SJSA1 (cell line): ENCODE measurements at regions not wholly inside any gene's neighbourhood (a gene's known extent, or its start where the extent isn't known, plus 50 kb on each side); places are given as distances from the start of the nearest gene placed in this dataset.

Experiments
- DNase-seq, 2 experiments: peaks; one replicate each; pipeline ENCODE4 v3.0.0-alpha.2; 2015 to 2020; ENCODE audit warnings: low spot score in 2 of 2, low read depth in 1 of 2
- H3K27ac ChIP-seq: fragments of 250-450 bp; sonication (Bioruptor Pico); 2 replicates; pipeline ENCODE4 v1.5.1; 2020; ENCODE audit warnings: mild to moderate bottlenecking, moderate library complexity
- H3K27me3 ChIP-seq: fragments of 250-450 bp; sonication (Bioruptor Pico); replicated peaks from 2 replicates; pipeline ENCODE4 v1.5.1; 2020; ENCODE audit warnings: mild to moderate bottlenecking, moderate library complexity
- H3K36me3 ChIP-seq: fragments of 250-450 bp; sonication (Bioruptor Pico); 2 replicates; pipeline ENCODE4 v1.5.1; 2020; ENCODE audit warnings: mild to moderate bottlenecking
- H3K4me1 ChIP-seq: fragments of 250-450 bp; sonication (Bioruptor Pico); replicated peaks from 2 replicates; pipeline ENCODE4 v1.6.1; 2021; ENCODE audit warnings: mild to moderate bottlenecking
- H3K4me3 ChIP-seq: fragments of 250-450 bp; sonication (Bioruptor Pico); 2 replicates; pipeline ENCODE4 v1.5.1; 2020; ENCODE audit warnings: mild to moderate bottlenecking
- H3K9me3 ChIP-seq: fragments of 250-450 bp; sonication (Bioruptor Pico); replicated peaks from 2 replicates; pipeline ENCODE4 v1.5.1; 2020; ENCODE audit warnings: mild to moderate bottlenecking

DNA sequence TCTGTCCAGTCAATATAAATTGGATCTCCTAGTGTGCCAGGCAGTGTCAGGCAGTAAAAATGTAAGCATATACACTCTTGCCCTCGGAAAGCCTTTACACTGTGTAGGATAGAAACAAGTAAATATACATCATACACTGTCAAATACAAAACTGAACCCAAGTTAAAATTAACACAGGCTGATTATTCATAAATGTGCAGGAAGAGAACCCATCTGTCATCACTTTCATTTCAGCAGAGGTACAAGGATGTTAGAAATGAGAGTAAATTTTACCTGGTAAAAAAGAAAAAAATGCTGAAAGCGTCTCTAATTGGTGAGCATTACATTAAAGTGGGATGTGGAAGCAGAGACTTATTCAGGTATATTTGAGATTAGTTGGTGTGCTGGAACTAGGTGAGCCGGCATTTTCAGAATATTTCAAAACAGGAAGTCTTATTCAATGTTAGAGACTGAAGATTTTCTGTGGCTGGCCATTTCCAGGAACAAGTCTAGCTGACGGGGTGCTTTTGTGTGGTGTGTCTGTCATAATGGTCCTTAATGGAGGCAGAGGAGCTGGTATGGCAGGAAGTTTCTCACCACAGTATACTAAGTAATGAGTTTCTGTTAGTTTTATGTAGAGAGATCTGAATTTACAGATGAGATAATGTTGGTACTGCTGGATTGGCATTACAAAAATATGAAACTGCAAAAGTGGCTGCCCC is 192.6 kb downstream of the CASP12 start:
- Histone ChIP-seq H3K36me3 (no peaks in the 10 kb centered on the region), H3K4me1 (no peaks in the 10 kb centered on the region), H3K9me3 (no peaks in the 10 kb centered on the region), H3K4me3 (no peak overlapping the region), H3K27me3 (no peaks in the 10 kb centered on the region), H3K27ac (no peak overlapping the region)
- no peak for DNase-seq

DNA sequence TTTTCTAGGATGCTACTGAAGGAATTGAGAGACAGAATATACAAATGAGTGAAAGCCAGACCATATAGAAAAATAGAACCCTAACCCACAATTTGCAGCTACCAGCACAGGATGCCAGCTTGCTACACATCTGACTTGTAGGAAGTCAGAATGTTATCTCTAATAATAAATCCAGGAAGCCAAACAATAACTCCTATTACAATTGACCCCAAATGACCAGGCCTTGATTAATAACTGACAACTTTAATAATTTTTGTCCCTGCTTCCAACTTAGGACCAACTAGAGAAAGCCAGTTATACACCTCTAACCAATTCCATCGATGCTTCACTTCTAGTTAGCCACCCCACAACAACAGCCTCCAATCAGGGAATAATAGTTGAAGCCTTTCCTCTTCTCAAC is 193.4 kb downstream of the CASP12 start:
- H3K4me1 ChIP-seq: no peaks in the 10 kb centered on the region
- DNase-seq: no peak
- no peak overlapping the region for H3K4me3 ChIP-seq
- H3K27me3 ChIP-seq: no peaks in the 10 kb centered on the region
- H3K36me3 ChIP-seq: no peaks in the 10 kb centered on the region
- H3K27ac ChIP-seq: no peak overlapping the region
- no peaks in the 10 kb centered on the region for H3K9me3 ChIP-seq

DNA sequence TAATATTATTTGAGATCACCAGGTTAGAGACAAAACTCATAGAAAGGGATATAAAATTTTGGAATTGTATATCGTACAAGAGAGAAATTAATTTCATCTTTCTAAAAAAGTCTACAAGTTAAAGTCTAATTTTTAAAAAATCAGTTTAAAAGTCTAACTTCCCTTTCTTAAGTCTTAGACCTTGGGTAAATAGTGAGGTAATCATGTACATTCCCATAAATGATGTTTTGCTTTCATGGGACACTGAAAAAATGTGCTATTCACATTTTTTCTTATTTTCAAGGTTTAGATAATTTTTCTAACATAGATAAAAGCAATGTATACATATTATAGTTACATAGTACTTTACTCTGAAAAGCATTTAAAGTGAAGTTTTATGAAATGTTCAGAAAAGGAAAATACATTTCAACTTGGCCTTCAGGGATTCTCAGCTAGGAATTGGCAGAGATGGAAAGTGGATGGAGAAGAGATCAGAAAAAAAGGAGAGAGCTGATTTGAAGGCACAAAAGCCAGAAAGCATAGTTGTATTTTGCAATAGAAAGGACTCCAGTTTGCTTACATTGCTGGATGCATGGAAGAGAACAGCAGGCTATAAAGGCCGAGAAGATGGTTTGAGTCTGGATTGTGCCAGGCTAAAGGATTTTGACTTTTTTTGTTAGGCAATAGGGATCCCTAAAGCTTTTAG is 194.0 kb downstream of the CASP12 start:
- Histone ChIP-seq H3K4me3 (no peak overlapping the region), H3K36me3 (no peaks in the 10 kb centered on the region), H3K4me1 (no peaks in the 10 kb centered on the region), H3K27me3 (no peaks in the 10 kb centered on the region), H3K27ac (no peak overlapping the region), H3K9me3 (no peaks in the 10 kb centered on the region)
- no peak for DNase-seq

DNA sequence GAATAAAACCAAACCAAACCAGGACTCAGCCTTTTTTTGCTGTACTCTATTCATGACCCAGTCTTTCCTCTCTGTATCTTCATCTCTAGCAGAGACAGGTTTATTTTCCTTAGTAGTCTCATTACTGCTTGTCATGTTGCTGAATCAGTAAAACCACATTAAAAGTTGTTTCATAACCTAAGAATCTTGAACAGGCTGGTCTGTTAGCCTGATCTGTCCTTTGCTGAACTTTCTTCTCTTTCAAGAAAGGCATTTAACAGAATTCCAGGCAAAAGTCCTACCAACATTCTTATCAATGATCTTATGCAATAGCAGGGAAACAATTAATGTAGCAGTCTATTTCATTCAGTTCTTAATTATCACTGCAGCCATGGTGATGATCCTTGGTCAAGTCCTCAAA is 197.7 kb downstream of the CASP12 start:
- no peaks in the 10 kb centered on the region for H3K9me3 ChIP-seq
- no peaks in the 10 kb centered on the region for H3K4me1 ChIP-seq
- H3K4me3 ChIP-seq: no peak overlapping the region
- no peaks in the 10 kb centered on the region for H3K36me3 ChIP-seq
- H3K27ac ChIP-seq: no peak overlapping the region
- no peak for DNase-seq
- H3K27me3 ChIP-seq: no peaks in the 10 kb centered on the region

DNA sequence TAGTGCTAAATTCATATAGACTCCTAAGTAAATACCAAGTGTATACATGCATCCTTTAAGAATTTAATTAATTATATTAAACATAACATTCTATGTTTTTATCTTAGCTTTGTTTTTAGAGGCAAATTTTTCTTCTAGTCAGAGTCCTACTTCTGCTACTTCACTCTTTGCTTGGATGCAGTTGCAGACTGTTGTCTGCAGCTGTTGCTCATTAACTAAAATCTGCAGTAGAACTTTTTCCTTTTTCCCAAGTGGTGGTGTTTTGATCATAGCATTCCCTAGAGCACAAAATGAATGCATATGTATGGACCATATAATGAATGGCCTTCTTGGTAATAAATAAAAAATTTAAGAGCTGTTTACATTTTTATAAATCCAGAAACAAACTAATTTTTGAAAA is 198.3 kb downstream of the CASP12 start:
- no peak for DNase-seq
- H3K9me3 ChIP-seq: no peaks in the 10 kb centered on the region

DNA sequence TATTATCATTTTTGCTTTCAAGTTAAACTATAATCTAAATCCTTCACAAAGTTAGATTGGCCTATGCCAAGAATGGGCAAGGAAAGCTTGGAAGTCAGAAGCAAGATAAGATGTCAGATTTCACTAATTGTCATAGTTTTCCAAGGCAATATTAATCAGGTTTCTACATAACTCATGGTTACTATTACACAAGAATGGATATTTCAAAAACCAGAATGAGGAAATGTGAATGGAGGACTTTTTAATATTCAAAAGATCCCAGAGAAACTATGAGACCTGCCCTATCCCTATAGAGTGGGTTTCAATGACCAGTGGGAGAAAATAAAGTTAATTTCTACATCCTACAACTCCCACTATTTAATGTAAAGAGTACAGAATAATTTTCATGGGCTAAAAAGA is 203.2 kb downstream of the CASP12 start:
- DNase-seq: no peak
- no peak overlapping the region for H3K27ac ChIP-seq
- H3K27me3 ChIP-seq: no peaks in the 10 kb centered on the region
- H3K4me3 ChIP-seq: no peak overlapping the region
- H3K4me1 ChIP-seq: no peaks in the 10 kb centered on the region
- no peaks in the 10 kb centered on the region for H3K36me3 ChIP-seq
- no peaks in the 10 kb centered on the region for H3K9me3 ChIP-seq

More for the DNA sequence above, 198.3 kb downstream of the CASP12 start:
- H3K4me1 ChIP-seq: no peaks in the 10 kb centered on the region
- no peak overlapping the region for H3K4me3 ChIP-seq
- no peak overlapping the region for H3K27ac ChIP-seq
- no peaks in the 10 kb centered on the region for H3K36me3 ChIP-seq
- H3K27me3 ChIP-seq: no peaks in the 10 kb centered on the region

DNA sequence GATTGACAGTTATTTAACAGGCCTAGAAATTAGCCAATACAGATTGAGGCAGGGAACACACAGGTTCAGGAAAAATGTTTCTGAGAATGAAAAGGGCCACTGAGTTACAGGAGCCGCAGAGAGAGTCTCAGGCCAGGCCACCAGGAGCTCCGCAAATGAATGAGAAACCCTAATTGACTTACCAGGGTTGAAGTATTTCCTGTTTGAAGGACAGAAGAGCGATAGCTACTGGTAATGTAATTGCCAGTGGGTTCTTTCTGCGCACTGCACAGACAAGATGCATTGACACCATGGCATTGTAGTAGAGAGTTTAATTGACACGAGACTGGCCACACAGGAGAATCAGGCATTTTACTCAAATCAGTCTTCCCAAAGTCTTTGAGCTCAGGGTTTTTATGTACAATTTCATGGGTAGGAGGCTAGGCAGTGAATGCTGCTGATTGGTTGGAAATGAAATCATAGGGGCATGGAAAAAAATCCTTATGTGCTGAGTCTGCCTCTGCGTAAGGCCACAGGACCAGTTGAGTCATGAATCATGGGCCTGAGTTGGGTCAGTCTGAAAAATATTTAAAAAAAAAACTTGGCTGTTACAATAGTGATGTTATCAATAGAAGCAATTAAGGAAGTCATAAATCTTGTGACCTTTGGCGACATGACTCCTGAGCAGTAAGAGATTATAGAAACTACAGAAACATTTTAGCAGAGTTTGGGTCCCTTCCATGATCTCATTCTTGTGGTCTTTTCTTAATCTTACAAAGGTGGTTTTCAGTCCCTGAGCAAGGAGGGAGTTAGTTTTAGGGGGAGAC is 203.8 kb downstream of the CASP12 start:
- Histone ChIP-seq H3K4me3 (no peak overlapping the region), H3K27me3 (no peaks in the 10 kb centered on the region), H3K27ac (no peak overlapping the region), H3K36me3 (no peaks in the 10 kb centered on the region), H3K4me1 (no peaks in the 10 kb centered on the region), H3K9me3 (no peaks in the 10 kb centered on the region)
- no peak for DNase-seq

DNA sequence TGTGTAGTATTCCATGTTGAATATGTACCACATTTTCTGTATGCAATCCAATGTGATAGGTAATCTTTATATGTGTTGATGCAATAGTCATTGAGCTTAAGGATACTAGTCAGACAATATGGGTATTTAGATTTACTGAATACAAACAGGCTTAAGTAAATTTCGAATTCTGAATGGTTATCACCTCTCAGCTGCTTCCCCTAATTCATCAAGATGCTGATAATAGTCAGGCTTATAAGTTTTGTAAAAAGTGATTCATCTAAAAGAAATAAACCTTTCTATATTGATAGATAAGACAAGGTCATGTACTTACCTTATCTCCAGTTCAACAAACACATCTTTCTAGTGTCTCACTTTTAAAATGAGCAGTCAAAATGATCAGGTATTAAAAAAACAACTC is 205.5 kb downstream of the CASP12 start:
- no peaks in the 10 kb centered on the region for H3K36me3 ChIP-seq

DNA sequence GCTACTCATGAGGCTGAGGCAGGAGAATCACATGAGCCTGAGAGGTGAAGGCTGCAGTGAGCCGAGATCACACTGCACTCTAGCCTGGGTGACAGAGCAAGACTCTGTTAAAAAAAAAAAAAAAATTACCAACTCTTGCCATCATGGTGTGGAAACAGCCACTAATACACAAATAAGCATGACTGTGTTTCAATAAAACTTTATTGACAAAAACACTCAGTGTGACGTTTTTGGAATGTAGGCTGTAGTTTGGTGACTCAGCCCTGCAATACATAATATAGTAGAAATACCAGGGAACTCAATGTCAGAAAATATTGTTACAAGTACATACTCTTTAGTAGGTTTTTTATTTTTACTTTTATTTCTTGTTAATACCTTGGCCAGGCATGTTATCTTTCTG is 207.1 kb downstream of the CASP12 start:
- Histone ChIP-seq H3K4me1 (no peaks in the 10 kb centered on the region), H3K36me3 (no peaks in the 10 kb centered on the region), H3K27ac (no peak overlapping the region), H3K4me3 (no peak overlapping the region), H3K9me3 (no peaks in the 10 kb centered on the region), H3K27me3 (no peaks in the 10 kb centered on the region)
- DNase-seq: no peak

More for the DNA sequence above, 205.5 kb downstream of the CASP12 start:
- DNase-seq: no peak
- Histone ChIP-seq H3K9me3 (no peaks in the 10 kb centered on the region), H3K27me3 (no peaks in the 10 kb centered on the region), H3K4me3 (no peak overlapping the region), H3K4me1 (no peaks in the 10 kb centered on the region), H3K27ac (no peak overlapping the region)

DNA sequence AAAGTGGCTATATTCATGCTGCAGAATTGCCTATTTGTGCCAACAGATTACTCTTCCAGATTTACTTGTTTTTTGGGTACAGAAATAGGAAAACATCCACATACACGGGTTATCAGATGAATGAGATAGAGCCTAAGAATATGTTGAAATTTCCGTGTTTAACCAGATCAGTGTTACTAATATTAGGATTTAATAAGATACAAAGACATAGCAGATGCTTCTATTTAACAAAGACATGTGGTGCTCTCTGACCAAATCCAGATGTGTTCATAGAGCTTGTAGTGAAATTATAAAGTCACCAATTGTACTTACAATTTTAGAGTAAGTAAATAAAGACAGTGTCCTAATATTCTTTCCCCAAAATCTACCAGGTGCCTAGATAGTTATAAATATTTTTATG is 208.0 kb downstream of the CASP12 start:
- no peak overlapping the region for H3K4me3 ChIP-seq
- no peaks in the 10 kb centered on the region for H3K4me1 ChIP-seq
- H3K9me3 ChIP-seq: no peaks in the 10 kb centered on the region
- H3K27me3 ChIP-seq: no peaks in the 10 kb centered on the region
- no peak for DNase-seq
- no peak overlapping the region for H3K27ac ChIP-seq
- H3K36me3 ChIP-seq: no peaks in the 10 kb centered on the region

DNA sequence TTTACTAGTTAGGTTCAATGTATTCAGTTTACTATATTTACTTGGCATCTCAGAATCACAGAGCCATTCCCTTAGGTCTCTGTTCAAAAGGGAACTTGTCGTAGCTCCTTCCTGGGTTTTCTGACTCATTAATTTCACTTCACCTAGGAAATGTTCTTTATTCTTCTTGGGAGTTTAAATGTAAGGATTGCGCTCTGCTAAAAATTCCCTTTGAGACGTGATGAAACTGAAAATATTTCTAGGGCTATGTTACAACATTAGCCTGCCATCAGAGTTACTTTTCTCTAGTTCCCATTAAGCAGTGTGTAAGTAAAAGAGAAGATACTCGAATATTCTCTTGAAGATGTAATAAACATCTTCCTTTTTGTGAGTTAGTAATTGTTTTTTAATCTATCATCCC is 209.5 kb downstream of the CASP12 start:
- no peaks in the 10 kb centered on the region for H3K27me3 ChIP-seq
- H3K27ac ChIP-seq: no peak overlapping the region
- no peak for DNase-seq
- H3K4me1 ChIP-seq: no peaks in the 10 kb centered on the region
- no peak overlapping the region for H3K4me3 ChIP-seq
- H3K9me3 ChIP-seq: no peaks in the 10 kb centered on the region
- H3K36me3 ChIP-seq: no peaks in the 10 kb centered on the region

DNA sequence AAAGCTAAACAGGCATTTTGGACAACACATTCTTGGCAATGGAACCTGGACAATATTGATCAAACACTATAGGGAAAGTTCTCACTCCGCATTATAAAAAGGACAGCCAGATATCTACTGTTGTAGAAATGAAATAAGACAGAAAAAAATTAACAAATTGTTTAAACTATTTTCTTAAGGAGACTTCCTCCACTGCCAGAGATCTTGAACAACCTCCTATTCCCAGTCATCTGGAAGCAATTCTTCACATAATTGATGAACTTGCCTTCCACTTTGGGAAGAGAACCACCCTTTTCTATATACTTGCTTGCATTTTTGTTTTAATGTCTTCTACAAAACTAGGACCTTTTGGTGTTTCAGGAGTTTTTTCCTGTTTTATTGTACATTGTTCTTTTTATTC is 216.1 kb downstream of the CASP12 start:
- DNase-seq: no peak
- Histone ChIP-seq H3K27ac (no peak overlapping the region), H3K27me3 (no peaks in the 10 kb centered on the region), H3K4me3 (no peak overlapping the region), H3K9me3 (no peaks in the 10 kb centered on the region), H3K36me3 (no peaks in the 10 kb centered on the region), H3K4me1 (no peaks in the 10 kb centered on the region)

DNA sequence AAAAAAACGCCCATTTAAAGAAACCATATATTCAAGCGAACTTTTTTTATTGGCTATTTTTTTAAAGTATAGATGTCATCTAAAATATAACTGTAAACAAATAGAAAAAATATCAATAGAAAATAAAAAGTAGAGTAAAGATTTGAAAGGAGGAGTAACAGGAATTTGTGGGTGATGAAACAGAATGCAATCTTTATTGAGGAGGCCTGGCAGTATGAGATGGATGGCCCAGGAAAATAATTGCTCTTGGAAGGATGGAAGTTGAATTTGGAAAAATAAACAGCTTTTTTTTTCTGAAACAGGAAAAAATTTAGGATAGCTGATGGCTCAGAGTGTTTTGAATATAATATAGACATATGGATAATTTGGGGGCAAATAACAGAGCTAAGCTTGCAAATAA is 219.0 kb downstream of the CASP12 start:
- H3K4me3 ChIP-seq: no peak overlapping the region
- H3K9me3 ChIP-seq: no peaks in the 10 kb centered on the region
- no peaks in the 10 kb centered on the region for H3K4me1 ChIP-seq
- H3K36me3 ChIP-seq: no peaks in the 10 kb centered on the region
- DNase-seq: no peak
- H3K27ac ChIP-seq: no peak overlapping the region
- H3K27me3 ChIP-seq: no peaks in the 10 kb centered on the region

DNA sequence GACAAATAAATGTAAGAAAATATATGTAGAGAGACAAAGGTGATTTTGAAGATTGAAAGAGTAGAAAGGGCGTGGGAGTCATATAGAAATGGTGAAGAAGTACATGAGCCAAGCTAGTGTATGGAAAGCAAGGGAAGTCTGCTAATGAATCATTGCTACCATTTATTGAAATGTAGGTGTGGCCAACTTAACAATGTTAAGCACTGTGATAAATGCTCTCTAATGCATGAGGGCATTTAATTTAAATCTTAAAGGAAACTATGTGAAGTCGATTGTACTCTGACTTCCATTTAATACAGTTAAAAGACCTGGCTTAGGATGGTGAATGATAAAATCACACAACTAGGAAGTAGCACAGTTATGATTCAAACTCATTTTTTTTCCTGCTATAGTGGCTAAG is 219.9 kb downstream of the CASP12 start:
- Histone ChIP-seq H3K27me3 (no peaks in the 10 kb centered on the region), H3K36me3 (no peaks in the 10 kb centered on the region), H3K27ac (no peak overlapping the region), H3K4me1 (no peaks in the 10 kb centered on the region), H3K9me3 (no peaks in the 10 kb centered on the region), H3K4me3 (no peak overlapping the region)
- no peak for DNase-seq
